ENCODE measurements at regions not wholly inside any gene's neighbourhood (a gene's known extent, or its start where the extent isn't known, plus 50 kb on each side); places are given as distances from the start of the nearest gene placed in this dataset.

GRCh38 chr5:145539201-145539600 is 295.9 kb downstream of the PRELID2 start:
- 90% methylated on average over 2 of the region's 2 CpGs for WGBS (ENCODE audit: missing lambda C conversion rate)
- DNase-seq (ENCODE audit: low read depth in 1 of 2, low spot score in 1 of 2) (no peak), FAIRE-seq (no peak), ATAC-seq (no peak)
- TF ChIP-seq FOSL2 (IDR thresholded peaks at IDR 0.05) (no peak), FOSL2 (CRISPR knock-in tag; IDR thresholded peaks at IDR 0.05) (no peak), ELK1 (IDR thresholded peaks at IDR 0.05; ENCODE audit: low read depth, low read length) (no peak), CBX8 (IDR thresholded peaks at IDR 0.05) (no peak), HOXA7 (CRISPR knock-in tag; IDR thresholded peaks at IDR 0.05) (no peak)
- Histone ChIP-seq H3K9me3 (peaks cover 7% of the 10 kb centered on the region; the same call in 1 of the 3 replicates), H3K27ac (no peak overlapping the region), H3K4me2 (no peak overlapping the region), H3K4me1 (no peaks in the 10 kb centered on the region), H3K4me3 (no peak overlapping the region)
- CTCF ChIA-PET: no interaction called here
- POLR2A ChIA-PET: no interaction called here

- ChIA-PET CTCF (interaction anchor here (0.6 kb wide), 1 partner anchor 826 kb away, joined by 4 read pairs; no protein-coding TSS in a partner anchor), POLR2A (no interaction called here)
- no peak overlapping the region for H3K27ac ChIP-seq
- ATAC-seq (no peak), DNase-seq (ENCODE audit: low read depth in 1 of 2, low spot score in 1 of 2) (no peak), FAIRE-seq (no peak)
- 74% methylated on average over 4 of the region's 4 CpGs for WGBS (ENCODE audit: missing lambda C conversion rate)
- H3K4me3 ChIP-seq: no peak overlapping the region
- TF ChIP-seq MAFK (IDR thresholded peaks at IDR 0.05; ENCODE audit: partially characterized antibody) (peak; percentile 77), RNF2 (IDR thresholded peaks at IDR 0.05; ENCODE audit: borderline replicate concordance, low read depth) (no peak)
- no peak overlapping the region for H3K4me2 ChIP-seq
- H3K9me3 ChIP-seq: peaks cover 7% of the 10 kb centered on the region; the same call in 1 of the 3 replicates
- peaks cover 9% of the 10 kb centered on the region for H3K4me1 ChIP-seq
Observed at GRCh38 chr5:145536133-145536532, 299.0 kb downstream of the PRELID2 start.

- ChIA-PET POLR2A (no interaction called here), CTCF (no interaction called here)
- H3K4me2 ChIP-seq: peak overlapping the region; percentile 33
- DNase-seq (ENCODE audit: low read depth in 1 of 2, low spot score in 1 of 2): peak; percentile 10 to 48
- TF ChIP-seq GATA3 (IDR thresholded peaks at IDR 0.05; ENCODE audit: borderline replicate concordance) (no peak), RAD21 (conservative IDR thresholded peaks at IDR 0.05 in 1 of 2, IDR thresholded peaks at IDR 0.05 in 1 of 2) (0 out of 5 replicates have a peak, but pooled peaks of 1 of the 2 experiments have one; percentile 10)
- peak overlapping the region in 1 of 2 experiments; percentile 54; a peak in 3 of 6 replicates for H3K27ac ChIP-seq
- H3K4me1 ChIP-seq: peaks cover 12% of the 10 kb centered on the region
- WGBS (ENCODE audit: missing lambda C conversion rate): 8% methylated on average over 5 of the region's 5 CpGs
- peak; percentile 81 to 88 for ATAC-seq
- FAIRE-seq: no peak
- no peak overlapping the region for H3K4me3 ChIP-seq
- H3K9me3 ChIP-seq: no peaks in the 10 kb centered on the region
Observed at GRCh38 chr5:145531038-145531734, 304.0 kb downstream of the PRELID2 start.

GRCh38 chr5:145521523-145521922 is 313.6 kb downstream of the PRELID2 start:
- H3K27ac ChIP-seq: no peak overlapping the region
- H3K4me2 ChIP-seq: no peak overlapping the region
- TF ChIP-seq ZSCAN20 (CRISPR knock-in tag; IDR thresholded peaks at IDR 0.05) (no peak), FOSL2 (IDR thresholded peaks at IDR 0.05) (no peak), FOSL2 (CRISPR knock-in tag; IDR thresholded peaks at IDR 0.05) (no peak), HEYL (CRISPR knock-in tag; IDR thresholded peaks at IDR 0.05) (no peak), POLR2A (IDR thresholded peaks at IDR 0.05; ENCODE audit: low read length) (no peak), NR3C1 (IDR thresholded peaks at IDR 0.05) (no peak), MYC (IDR thresholded peaks at IDR 0.05; ENCODE audit: borderline replicate concordance, low read length) (no peak), ATOH8 (CRISPR knock-in tag; IDR thresholded peaks at IDR 0.05; ENCODE audit: low read depth) (no peak), CEBPB (IDR thresholded peaks at IDR 0.05) (no peak), KDM5A (IDR thresholded peaks at IDR 0.05) (no peak), E2F6 (IDR thresholded peaks at IDR 0.05; ENCODE audit: borderline replicate concordance, low read depth) (no peak), HMGXB4 (CRISPR knock-in tag; IDR thresholded peaks at IDR 0.05; ENCODE audit: borderline replicate concordance) (no peak), NFE2L2 (conservative IDR thresholded peaks at IDR 0.05; ENCODE audit: low read length) (no peak), SREBF2 (IDR thresholded peaks at IDR 0.05) (no peak), NPAS2 (CRISPR knock-in tag; IDR thresholded peaks at IDR 0.05; ENCODE audit: borderline replicate concordance) (no peak)
- no peaks in the 10 kb centered on the region for H3K9me3 ChIP-seq
- POLR2A ChIA-PET: no interaction called here
- no peak for DNase-seq (ENCODE audit: low read depth in 1 of 2, low spot score in 1 of 2)
- H3K4me1 ChIP-seq: no peaks in the 10 kb centered on the region
- no peak for ATAC-seq
- 88% methylated on average over 1 of the region's 1 CpG for WGBS (ENCODE audit: missing lambda C conversion rate)
- CTCF ChIA-PET: no interaction called here
- H3K4me3 ChIP-seq: no peak overlapping the region
- FAIRE-seq: no peak

All from A549 (cell line).